ENCODE measurements at regions not wholly inside any gene's neighbourhood (a gene's known extent, or its start where the extent isn't known, plus 50 kb on each side); places are given as distances from the start of the nearest gene placed in this dataset.

GRCh38 chr5:107313921-107314320 is 356.8 kb downstream of the EFNA5 start:
- CTCF ChIA-PET = no interaction called here
- no peak for DNase-seq (ENCODE audit: low read depth, low spot score)
- POLR2A ChIA-PET = no interaction called here
- H3K9me3 ChIP-seq (ENCODE audit: control insufficient read depth, insufficient read depth, low read length) = no peaks in the 10 kb centered on the region
- no peak for TF ChIP-seq CTCF (IDR thresholded peaks at IDR 0.05; ENCODE audit: low read depth, low read length)
- no peaks in the 10 kb centered on the region for H3K27me3 ChIP-seq (ENCODE audit: control insufficient read depth, insufficient read depth, low read length)
- H3K4me3 ChIP-seq (ENCODE audit: low read depth, low read length) = no peak overlapping the region
- no peak overlapping the region for H3K27ac ChIP-seq (ENCODE audit: low read depth, low read length)

- ChIA-PET CTCF (no interaction called here), POLR2A (no interaction called here)
- Histone ChIP-seq H3K9me3 (ENCODE audit: control insufficient read depth, insufficient read depth, low read length) (no peaks in the 10 kb centered on the region), H3K27me3 (ENCODE audit: control insufficient read depth, insufficient read depth, low read length) (no peaks in the 10 kb centered on the region), H3K27ac (ENCODE audit: low read depth, low read length) (no peak overlapping the region), H3K4me3 (ENCODE audit: low read depth, low read length) (no peak overlapping the region)
- no peak for DNase-seq (ENCODE audit: low read depth, low spot score)
- TF ChIP-seq CTCF (IDR thresholded peaks at IDR 0.05; ENCODE audit: low read depth, low read length) = no peak
Measured at GRCh38 chr5:107313098-107313497, 357.6 kb downstream of the EFNA5 start.

GRCh38 chr5:107310181-107310580 is 360.6 kb downstream of the EFNA5 start:
- Histone ChIP-seq H3K27me3 (ENCODE audit: control insufficient read depth, insufficient read depth, low read length) (no peaks in the 10 kb centered on the region), H3K4me3 (ENCODE audit: low read depth, low read length) (no peak overlapping the region), H3K27ac (ENCODE audit: low read depth, low read length) (no peak overlapping the region), H3K9me3 (ENCODE audit: control insufficient read depth, insufficient read depth, low read length) (no peaks in the 10 kb centered on the region)
- CTCF ChIA-PET = no interaction called here
- POLR2A ChIA-PET = no interaction called here
- no peak for TF ChIP-seq CTCF (IDR thresholded peaks at IDR 0.05; ENCODE audit: low read depth, low read length)
- no peak for DNase-seq (ENCODE audit: low read depth, low spot score)

- no peaks in the 10 kb centered on the region for H3K27me3 ChIP-seq (ENCODE audit: control insufficient read depth, insufficient read depth, low read length)
- H3K4me3 ChIP-seq (ENCODE audit: low read depth, low read length) = no peak overlapping the region
- H3K27ac ChIP-seq (ENCODE audit: low read depth, low read length) = no peak overlapping the region
- ChIA-PET CTCF (no interaction called here), POLR2A (no interaction called here)
- TF ChIP-seq CTCF (IDR thresholded peaks at IDR 0.05; ENCODE audit: low read depth, low read length) = no peak
- no peak for DNase-seq (ENCODE audit: low read depth, low spot score)
- H3K9me3 ChIP-seq (ENCODE audit: control insufficient read depth, insufficient read depth, low read length) = no peaks in the 10 kb centered on the region
Measured at GRCh38 chr5:107306594-107306993, 364.1 kb downstream of the EFNA5 start.

GRCh38 chr5:107306002-107306401 is 364.7 kb downstream of the EFNA5 start:
- Histone ChIP-seq H3K4me3 (ENCODE audit: low read depth, low read length) (no peak overlapping the region), H3K27ac (ENCODE audit: low read depth, low read length) (no peak overlapping the region), H3K9me3 (ENCODE audit: control insufficient read depth, insufficient read depth, low read length) (no peaks in the 10 kb centered on the region), H3K27me3 (ENCODE audit: control insufficient read depth, insufficient read depth, low read length) (no peaks in the 10 kb centered on the region)
- CTCF ChIA-PET = no interaction called here
- no peak for TF ChIP-seq CTCF (IDR thresholded peaks at IDR 0.05; ENCODE audit: low read depth, low read length)
- POLR2A ChIA-PET = no interaction called here
- DNase-seq (ENCODE audit: low read depth, low spot score) = no peak
